HCT116 (cell line): ENCODE measurements at regions not wholly inside any gene's neighbourhood (a gene's known extent, or its start where the extent isn't known, plus 50 kb on each side); places are given as distances from the start of the nearest gene placed in this dataset.

Source experiments
- ATAC-seq: fragments of 200-7000 bp; cut with Tn5 transposase; 2 replicates; pipeline ENCODE4 v1.9.1; 2020; ENCODE audit warnings: mild to moderate bottlenecking, moderate library complexity
- BruUV-seq: library from RNA; stranded (reverse); fragments of 400-500 nt; replicated peaks from 2 replicates; lab custom pipeline; 2021; lab: Mats Ljungman, UMichigan
- CTCF ChIA-PET: fragments of 300-600 bp; sonication (Branson Sonifier 250); formaldehyde crosslinking; loops from one replicate; lab custom pipeline; 2021; ENCODE audit warnings: antibody characterized with exemption; lab: Charles Lee
- POLR2A ChIA-PET: fragments of 300-600, 350-600 bp; sonication (Branson Sonifier 250); formaldehyde crosslinking; loops from one replicate; lab custom pipeline; 2021; ENCODE audit warnings: antibody characterized with exemption; lab: Charles Lee
- RAD21 ChIA-PET, 2 experiments: fragments of 300-600 bp; sonication (Branson Sonifier 250); formaldehyde crosslinking; loops; one replicate each; lab custom pipeline; 2023; ENCODE audit warnings: low total read pairs in 2 of 2; ENCODE audit not compliant: uncharacterized antibody in 2 of 2, unreplicated experiment in 2 of 2, low non-redundant PET in 1 of 2; lab: Charles Lee
- DNase-seq: peaks from one replicate; pipeline ENCODE4 v3.0.0-alpha.2; 2010; ENCODE audit warnings: low read depth, low spot score
- H2AFZ ChIP-seq: fragments of 200-600 bp; shearing (Covaris generic), sonication (generic); 2 replicates; pipeline ENCODE4 v1.6.1; 2017; ENCODE audit warnings: low read depth, mixed run types, mixed read lengths, antibody characterized with exemption, low read length; ENCODE audit not compliant: poor library complexity, severe bottlenecking
- H3K27ac ChIP-seq: 2 replicates; pipeline ENCODE4 v1.5.1; 2012; ENCODE audit warnings: low read depth, low read length
- H3K27me3 ChIP-seq: fragments of 200-600 bp; sonication (generic); 2 replicates; pipeline ENCODE4 v1.6.1; 2016; ENCODE audit warnings: mixed run types, low read length, mixed read lengths; ENCODE audit not compliant: insufficient read depth
- H3K36me3 ChIP-seq, 2 experiments: fragments of 200-500 bp in 1 of 2; fragments of 200-600 bp in 1 of 2; sonication (Bioruptor generic) in 1 of 2; sonication (generic) in 1 of 2; 2 replicates each; pipeline versions ENCODE4 v1.5.1 to v1.6.1; 2014 to 2016; ENCODE audit warnings: low read length in 2 of 2, inconsistent platforms in 1 of 2, mixed read lengths in 1 of 2, mixed run types in 1 of 2; ENCODE audit not compliant: insufficient read depth in 2 of 2, control insufficient read depth in 1 of 2
- H3K4me1 ChIP-seq, 2 experiments: fragments of 200-600 bp in 1 of 2; sonication (generic) in 1 of 2; 2 replicates each; pipeline versions ENCODE4 v1.5.1 to v1.6.1; 2012 to 2017; ENCODE audit warnings: low read length in 2 of 2, inconsistent platforms in 1 of 2, mild to moderate bottlenecking in 1 of 2, mixed read lengths in 1 of 2, mixed run types in 1 of 2, moderate library complexity in 1 of 2; ENCODE audit not compliant: insufficient read depth in 2 of 2, control insufficient read depth in 1 of 2
- H3K4me2 ChIP-seq: fragments of 200-600 bp; sonication (generic); 2 replicates; pipeline ENCODE4 v1.6.1; 2017; ENCODE audit warnings: mixed run types, low read length, mixed read lengths
- H3K4me3 ChIP-seq, 2 experiments: fragments of 200-600 bp in 1 of 2; sonication (generic) in 1 of 2; replicated peaks in 1 of 2; 2 replicates each; pipeline ENCODE4 v1.5.1; 2011 to 2016; ENCODE audit warnings: low read length in 2 of 2, control low read depth in 1 of 2, low read depth in 1 of 2, mild to moderate bottlenecking in 1 of 2, mixed read lengths in 1 of 2, mixed run types in 1 of 2
- H3K79me2 ChIP-seq: fragments of 200-600 bp; sonication (generic); 2 replicates; pipeline ENCODE4 v1.6.1; 2017; ENCODE audit warnings: mild to moderate bottlenecking, mixed run types, low read length, moderate library complexity, mixed read lengths; ENCODE audit not compliant: insufficient read depth
- H3K9ac ChIP-seq: fragments of 200-600 bp; sonication (generic); 2 replicates; pipeline ENCODE4 v1.6.1; 2016; ENCODE audit warnings: low read length, mixed read lengths
- H3K9me2 ChIP-seq: fragments of 200-600 bp; sonication (generic), shearing (Covaris generic); 2 replicates; pipeline ENCODE4 v1.6.1; 2017; ENCODE audit warnings: mixed run types, mild to moderate bottlenecking, moderate library complexity; ENCODE audit not compliant: insufficient read depth
- H3K9me3 ChIP-seq, 2 experiments: fragments of 200-500 bp in 1 of 2; fragments of 200-600 bp in 1 of 2; sonication (Bioruptor generic) in 1 of 2; sonication (generic) in 1 of 2; 2 replicates each; pipeline ENCODE4 v1.6.1; 2014 to 2017; ENCODE audit warnings: low read length in 2 of 2, mixed read lengths in 2 of 2, inconsistent platforms in 1 of 2, low read depth in 1 of 2, mild to moderate bottlenecking in 1 of 2, mixed run types in 1 of 2, moderate library complexity in 1 of 2; ENCODE audit not compliant: control insufficient read depth in 1 of 2, insufficient read depth in 1 of 2
- H4K20me1 ChIP-seq: fragments of 200-600 bp; sonication (generic), shearing (Covaris generic); 2 replicates; pipeline ENCODE4 v1.6.1; 2017; ENCODE audit warnings: mixed run types, mild to moderate bottlenecking, moderate library complexity; ENCODE audit not compliant: insufficient read depth
- ATF3 ChIP-seq: IDR thresholded peaks from 2 replicates; pipeline ENCODE4 v1.6.1; 2012
- EGR1 ChIP-seq: IDR thresholded peaks from 2 replicates; pipeline ENCODE4 v1.6.1; 2012; ENCODE audit warnings: low read depth
- POLR2A ChIP-seq: IDR thresholded peaks from 2 replicates; pipeline ENCODE4 v1.7.0; 2011; ENCODE audit warnings: borderline replicate concordance; ENCODE audit not compliant: insufficient read depth, insufficient read length; ENCODE audit errors: extremely low read depth
- RAD21 ChIP-seq: IDR thresholded peaks from 2 replicates; pipeline ENCODE4 v1.6.1; 2012; ENCODE audit warnings: low read depth, mild to moderate bottlenecking
- REST ChIP-seq: IDR thresholded peaks from 2 replicates; pipeline ENCODE4 v1.6.1; 2012; ENCODE audit warnings: low read depth
- SRF ChIP-seq: IDR thresholded peaks from 2 replicates; pipeline ENCODE4 v1.6.1; 2012; ENCODE audit warnings: low read depth
- ZNF274 ChIP-seq: fragments of 200-500 bp; sonication (Bioruptor generic); IDR thresholded peaks from 2 replicates; pipeline ENCODE4 v1.6.1; 2014; ENCODE audit warnings: mild to moderate bottlenecking, low read depth, low read length, inconsistent platforms
- intact Hi-C: fragments of 100-400 bp; cut with micrococcal nuclease; formaldehyde crosslinking; loops from 2 replicates; pipeline ENCODE4 v1.10.0; 2022

- Histone ChIP-seq H3K9me3 (no peaks in the 10 kb centered on the region), H3K4me3 (no peak overlapping the region), H3K4me2 (no peak overlapping the region), H3K27ac (no peak overlapping the region), H3K9ac (no peak overlapping the region), H3K79me2 (no peaks in the 10 kb centered on the region), H3K27me3 (no peaks in the 10 kb centered on the region), H3K9me2 (no peaks in the 10 kb centered on the region), H2AFZ (peak overlapping the region; percentile 27), H4K20me1 (no peaks in the 10 kb centered on the region), H3K36me3 (no peaks in the 10 kb centered on the region), H3K4me1 (peaks cover 6 to 18% of the 10 kb centered on the region in 2 experiments; a peak in 3 of 4 replicates)
- ATAC-seq, result no peak
- RAD21 ChIA-PET, result no interaction called here
- CTCF ChIA-PET, result no interaction called here
- intact Hi-C loops, result no loop called here
- no TSS peak for BruUV-seq
- POLR2A ChIA-PET, result no interaction called here
- TF ChIP-seq SRF, result no peak
- TF ChIP-seq EGR1, result no peak
- no peak for TF ChIP-seq REST
- no peak for TF ChIP-seq ZNF274
- no peak for TF ChIP-seq POLR2A
- TF ChIP-seq RAD21, result no peak
- no peak for TF ChIP-seq ATF3
- no peak for DNase-seq
Measured at GRCh38 chr12:89251342-89252271, 100.7 kb downstream of the DUSP6 start.
